GM03348 (cell line): ENCODE measurements at regions not wholly inside any gene's neighbourhood (a gene's known extent, or its start where the extent isn't known, plus 50 kb on each side); places are given as distances from the start of the nearest gene placed in this dataset.

Experiments used
- DNase-seq: peaks from one replicate; pipeline ENCODE4 v3.0.0; 2012; ENCODE audit warnings: low spot score

DNA sequence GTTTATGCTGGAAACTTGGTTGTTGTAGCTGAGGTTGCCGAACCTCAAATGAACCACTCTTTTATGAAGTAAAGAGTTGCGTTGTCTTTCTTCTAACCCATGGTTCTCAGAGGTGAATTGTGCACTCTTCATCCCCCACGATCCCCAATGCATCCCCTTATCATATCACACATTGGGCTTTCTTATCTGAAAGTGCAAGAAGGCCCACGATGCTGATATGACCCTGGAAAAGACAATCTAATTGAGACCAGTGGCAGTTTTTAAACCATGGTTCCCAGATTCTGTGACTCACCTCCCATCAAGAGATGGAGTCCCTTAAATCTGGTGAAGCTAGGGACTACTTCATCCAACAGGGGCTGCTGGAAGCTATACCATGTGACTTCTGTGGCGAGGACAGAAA, 156.3 kb upstream of the IRX3 start:
- no peak for DNase-seq

GRCh38 chr16:54438469-54438868, 151.9 kb upstream of the IRX3 start:
- no peak for DNase-seq

DNA sequence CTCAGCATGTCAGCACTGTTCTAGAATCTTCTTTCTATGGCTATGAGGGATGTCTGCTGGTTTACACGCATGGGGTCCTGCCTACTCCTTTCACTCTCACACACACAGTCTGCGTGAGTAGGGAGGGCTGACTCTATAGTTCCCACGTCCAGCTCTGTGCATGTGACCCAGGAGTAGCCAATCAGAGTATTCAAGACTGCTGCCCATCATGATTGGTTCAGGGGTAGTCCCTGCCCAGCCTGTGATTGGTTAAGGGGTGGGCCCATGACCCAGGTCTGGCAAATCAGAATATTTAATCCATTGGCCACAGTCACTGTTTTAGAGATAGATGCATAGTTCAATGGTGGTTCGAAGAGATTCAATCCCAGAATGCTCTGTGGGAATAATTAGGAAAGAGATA, 151.3 kb upstream of the IRX3 start:
- no peak for DNase-seq

DNA sequence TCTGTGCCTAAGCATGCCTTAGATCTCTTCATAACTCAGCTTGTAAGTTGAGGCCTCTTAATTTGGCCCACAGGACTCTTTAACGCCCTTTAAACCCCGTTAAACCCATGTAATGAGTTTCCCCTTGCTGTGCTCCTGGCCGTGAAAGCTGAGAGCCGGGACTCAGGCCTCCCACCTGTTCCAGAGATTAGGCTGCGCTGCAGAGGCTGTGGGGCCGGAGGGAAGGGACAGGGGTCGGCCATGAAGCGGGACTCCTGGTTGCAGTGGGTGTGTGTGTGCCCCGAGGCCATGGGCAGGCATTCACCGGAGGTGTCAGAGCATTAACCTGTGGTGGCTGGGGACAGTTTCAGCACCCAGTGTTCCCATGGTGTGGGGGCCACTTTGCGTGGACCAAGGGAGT, 150.8 kb upstream of the IRX3 start:
- no peak for DNase-seq

GRCh38 chr16:54436346-54436745, 149.8 kb upstream of the IRX3 start:
- DNase-seq = no peak

- no peak for DNase-seq
These were observed 148.3 kb upstream of the IRX3 start for GRCh38 chr16:54434859-54435258.

GRCh38 chr16:54432897-54433229, 146.3 kb upstream of the IRX3 start:
- no peak for DNase-seq

DNA sequence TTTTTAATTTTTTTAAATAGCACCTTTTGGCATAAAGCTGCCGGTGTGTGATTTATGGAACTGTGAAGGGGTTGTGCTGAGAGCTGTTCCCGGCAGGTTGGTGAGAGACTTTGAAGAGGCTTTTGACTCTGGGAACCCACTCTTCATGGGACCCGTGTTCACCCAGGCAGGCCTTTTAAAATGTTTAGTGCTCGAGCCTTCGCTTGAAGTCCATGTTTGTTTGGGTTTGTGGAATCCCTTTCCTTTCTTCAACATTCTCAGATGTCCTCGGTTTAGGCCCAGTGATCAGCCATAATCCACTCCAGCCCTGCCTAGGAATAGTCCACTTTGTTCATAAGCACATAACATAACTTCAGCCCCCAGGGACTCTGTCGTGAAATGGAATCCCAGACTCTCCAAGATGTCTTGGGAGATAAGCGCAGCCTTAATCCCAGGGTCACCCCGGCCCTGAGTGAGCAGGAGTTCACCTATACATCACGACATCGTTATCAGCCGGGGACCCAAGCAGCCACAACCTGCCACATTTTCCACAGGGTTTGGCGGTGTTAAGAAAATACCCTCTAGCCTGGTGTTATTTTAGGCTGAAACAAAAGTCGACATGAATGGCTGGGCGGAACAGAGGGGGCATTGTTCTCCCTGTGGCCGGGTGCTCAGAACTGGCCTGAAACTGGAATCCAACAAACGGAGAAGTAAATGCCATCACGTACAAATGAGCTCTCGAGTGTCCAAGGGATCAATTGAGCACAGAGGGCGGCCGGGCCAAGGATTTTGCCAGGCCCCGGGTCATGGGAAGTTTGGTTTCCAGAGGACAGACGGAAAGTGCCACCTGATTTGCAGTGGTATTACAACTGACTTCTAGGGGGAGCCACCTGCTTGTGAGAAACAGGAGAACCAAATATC, 145.7 kb upstream of the IRX3 start:
- no peak for DNase-seq

GRCh38 chr16:54431041-54431996, 144.7 kb upstream of the IRX3 start:
- peak; percentile 72 for DNase-seq

GRCh38 chr16:54430491-54431030, 144.0 kb upstream of the IRX3 start:
- peak; percentile 60 for DNase-seq

GRCh38 chr16:54429029-54429428, 142.4 kb upstream of the IRX3 start:
- no peak for DNase-seq

GRCh38 chr16:54426553-54426849, 139.9 kb upstream of the IRX3 start:
- no peak for DNase-seq

- no peak for DNase-seq
These were observed 139.3 kb upstream of the IRX3 start for GRCh38 chr16:54425681-54426552.

- DNase-seq = no peak
These were observed 138.5 kb upstream of the IRX3 start for GRCh38 chr16:54425068-54425467.

- no peak for DNase-seq
These were observed 137.5 kb upstream of the IRX3 start for GRCh38 chr16:54424043-54424451.

GRCh38 chr16:54422569-54422978, 136.0 kb upstream of the IRX3 start:
- DNase-seq = no peak

- DNase-seq = no peak
These were observed 135.6 kb upstream of the IRX3 start for GRCh38 chr16:54422159-54422558.

DNA sequence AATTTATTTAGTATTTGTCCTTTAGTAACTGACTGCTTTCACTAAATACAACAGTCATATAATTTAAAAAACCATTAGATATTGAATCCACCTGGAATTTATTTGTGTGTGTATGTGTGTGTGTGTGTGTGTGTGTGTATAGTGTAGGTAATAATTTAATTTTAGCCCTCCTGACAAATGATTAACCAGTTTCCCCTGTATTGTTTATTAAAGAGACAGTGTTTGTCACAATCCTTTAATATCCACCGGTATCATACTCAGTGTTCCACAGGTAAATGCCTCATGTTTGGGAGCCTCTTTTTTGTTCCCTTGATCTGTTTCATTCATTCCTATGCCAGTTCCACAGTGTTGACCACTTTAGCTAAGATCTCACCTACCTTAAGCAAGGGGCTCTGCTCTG, 134.6 kb upstream of the IRX3 start:
- no peak for DNase-seq

DNA sequence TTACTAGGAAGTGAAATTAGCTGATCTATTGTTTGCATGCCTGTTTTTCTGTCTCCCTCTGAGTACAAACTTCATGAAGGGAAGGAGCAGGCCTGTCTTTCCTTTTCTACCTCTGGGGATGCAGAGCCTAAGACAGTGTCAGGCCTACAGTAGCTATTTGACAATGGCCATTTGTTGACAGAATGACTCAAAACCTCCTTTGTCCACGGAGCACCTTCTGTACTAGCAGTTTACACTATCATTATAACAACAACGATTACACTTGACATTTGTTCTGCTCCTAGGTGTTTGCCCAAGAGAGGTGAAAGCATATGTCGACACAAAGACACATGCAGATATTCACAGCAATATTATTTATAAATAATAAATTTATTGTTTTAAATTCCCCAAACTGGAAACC, 132.3 kb upstream of the IRX3 start:
- no peak for DNase-seq

- DNase-seq = no peak
These were observed 130.8 kb upstream of the IRX3 start for GRCh38 chr16:54417384-54417783.

- no peak for DNase-seq
These were observed 128.1 kb upstream of the IRX3 start for GRCh38 chr16:54414671-54415070.
